ENCODE measurements at regions not wholly inside any gene's neighbourhood (a gene's known extent, or its start where the extent isn't known, plus 50 kb on each side); places are given as distances from the start of the nearest gene placed in this dataset.
"Not testable (repeated sequence)": the region's sequence is repeated elsewhere in the genome, so short reads cannot be mapped to it uniquely, and the experiment has no call there.

GRCh38 chr2:37573451-37574388 lies 97.7 kb downstream of the CDC42EP3 start:
- no peaks in the 10 kb centered on the region for H3K27me3 ChIP-seq (ENCODE audit: insufficient read depth, low read depth, severe bottlenecking)
- no peak for DNase-seq
- no peaks in the 10 kb centered on the region for H3K9me3 ChIP-seq (ENCODE audit: severe bottlenecking)
- H3K27ac ChIP-seq, result no peak overlapping the region
- H3K36me3 ChIP-seq, result no peaks in the 10 kb centered on the region
- no peak for TF ChIP-seq CTCF (IDR thresholded peaks at IDR 0.05; ENCODE audit: low read depth, low read length)
- H3K4me3 ChIP-seq (ENCODE audit: low read depth, low read length), result no peak overlapping the region

GRCh38 chr2:37575780-37576179 lies 95.7 kb downstream of the CDC42EP3 start:
- H3K36me3 ChIP-seq, result no peaks in the 10 kb centered on the region
- no peak overlapping the region for H3K27ac ChIP-seq
- peaks cover 4% of the 10 kb centered on the region for H3K9me3 ChIP-seq (ENCODE audit: severe bottlenecking)
- no peak overlapping the region for H3K4me3 ChIP-seq (ENCODE audit: low read depth, low read length)
- DNase-seq, result no peak
- TF ChIP-seq CTCF (IDR thresholded peaks at IDR 0.05; ENCODE audit: low read depth, low read length), result no peak
- H3K27me3 ChIP-seq (ENCODE audit: insufficient read depth, low read depth, severe bottlenecking), result no peaks in the 10 kb centered on the region

- not testable (repeated sequence) for H3K36me3 ChIP-seq, DNase-seq, H3K27ac ChIP-seq
These were observed 95.2 kb downstream of the CDC42EP3 start for GRCh38 chr2:37576194-37576593.

GRCh38 chr2:37576831-37577230 lies 94.6 kb downstream of the CDC42EP3 start:
- Histone ChIP-seq H3K4me3 (ENCODE audit: low read depth, low read length) (no peak overlapping the region), H3K9me3 (ENCODE audit: severe bottlenecking) (peaks cover 4% of the 10 kb centered on the region), H3K27ac (no peak overlapping the region), H3K36me3 (no peaks in the 10 kb centered on the region), H3K27me3 (ENCODE audit: insufficient read depth, low read depth, severe bottlenecking) (no peaks in the 10 kb centered on the region)
- no peak for DNase-seq
- TF ChIP-seq CTCF (IDR thresholded peaks at IDR 0.05; ENCODE audit: low read depth, low read length), result no peak

More at GRCh38 chr2:37576194-37576593, 95.2 kb downstream of the CDC42EP3 start:
- not testable (repeated sequence) for H3K4me3 ChIP-seq (ENCODE audit: low read depth, low read length); H3K9me3 ChIP-seq (ENCODE audit: severe bottlenecking); H3K27me3 ChIP-seq (ENCODE audit: insufficient read depth, low read depth, severe bottlenecking)

GRCh38 chr2:37579192-37579713 lies 92.2 kb downstream of the CDC42EP3 start:
- Histone ChIP-seq H3K4me3 (ENCODE audit: low read depth, low read length) (no peak overlapping the region), H3K36me3 (no peaks in the 10 kb centered on the region), H3K9me3 (ENCODE audit: severe bottlenecking) (peaks cover 4% of the 10 kb centered on the region), H3K27ac (no peak overlapping the region), H3K27me3 (ENCODE audit: insufficient read depth, low read depth, severe bottlenecking) (no peaks in the 10 kb centered on the region)
- no peak for DNase-seq
- no peak for TF ChIP-seq CTCF (IDR thresholded peaks at IDR 0.05; ENCODE audit: low read depth, low read length)

- not testable (repeated sequence) for H3K27me3 ChIP-seq (ENCODE audit: insufficient read depth, low read depth, severe bottlenecking); H3K9me3 ChIP-seq (ENCODE audit: severe bottlenecking); H3K4me3 ChIP-seq (ENCODE audit: low read depth, low read length); H3K27ac ChIP-seq; DNase-seq; H3K36me3 ChIP-seq
These were observed 91.5 kb downstream of the CDC42EP3 start for GRCh38 chr2:37579949-37580348.
